DMS114 treated with DMSO at 0.1 percent for 48 hours (cell line): ENCODE measurements at regions not wholly inside any gene's neighbourhood (a gene's known extent, or its start where the extent isn't known, plus 50 kb on each side); places are given as distances from the start of the nearest gene placed in this dataset.
"Not testable (repeated sequence)": the region's sequence is repeated elsewhere in the genome, so short reads cannot be mapped to it uniquely, and the experiment has no call there.

Experiments
- DNase-seq: peaks from one replicate; lab custom pipeline; 2025; ENCODE audit not compliant: unreplicated experiment; lab: John Stamatoyannopoulos, UW

GRCh38 chr6:2611092-2611491 is 139.6 kb downstream of the MYLK4 start:
- DNase-seq: no peak

- no peak for DNase-seq
Observed at GRCh38 chr6:2608503-2608902, 142.2 kb downstream of the MYLK4 start.

GRCh38 chr6:2600363-2600762 is 150.4 kb downstream of the MYLK4 start:
- DNase-seq: no peak

- DNase-seq: no peak
Observed at GRCh38 chr6:2599817-2600216, 150.9 kb downstream of the MYLK4 start.

- DNase-seq: no peak
Observed at GRCh38 chr6:2598867-2599266, 151.9 kb downstream of the MYLK4 start.

- no peak for DNase-seq
Observed at GRCh38 chr6:2597991-2598390, 152.7 kb downstream of the MYLK4 start.

- not testable (repeated sequence) for DNase-seq
Observed at GRCh38 chr6:2597457-2597856, 153.3 kb downstream of the MYLK4 start.

- DNase-seq: no peak
Observed at GRCh38 chr6:2596222-2596621, 154.5 kb downstream of the MYLK4 start.

GRCh38 chr6:2594868-2595267 is 155.9 kb downstream of the MYLK4 start:
- no peak for DNase-seq

- no peak for DNase-seq
Observed at GRCh38 chr6:2593167-2593566, 157.6 kb downstream of the MYLK4 start.

- DNase-seq: no peak
Observed at GRCh38 chr6:2589171-2589661, 161.5 kb downstream of the MYLK4 start.

- DNase-seq: no peak
Observed at GRCh38 chr6:2583459-2583858, 167.3 kb downstream of the MYLK4 start.

- no peak for DNase-seq
Observed at GRCh38 chr6:2582268-2582667, 168.5 kb downstream of the MYLK4 start.

- DNase-seq: no peak
Observed at GRCh38 chr6:2581611-2582010, 169.1 kb downstream of the MYLK4 start.

- DNase-seq: no peak
Observed at GRCh38 chr6:2581011-2581410, 169.7 kb downstream of the MYLK4 start.

- DNase-seq: no peak
Observed at GRCh38 chr6:2579804-2580570, 170.7 kb downstream of the MYLK4 start.

GRCh38 chr6:2579241-2579761 is 171.4 kb downstream of the MYLK4 start:
- DNase-seq: no peak

GRCh38 chr6:2578767-2579166 is 172.0 kb downstream of the MYLK4 start:
- no peak for DNase-seq

GRCh38 chr6:2576499-2576898 is 174.2 kb downstream of the MYLK4 start:
- no peak for DNase-seq

- DNase-seq: no peak
Observed at GRCh38 chr6:2575236-2575635, 175.5 kb downstream of the MYLK4 start.

- DNase-seq: not testable (repeated sequence)
Observed at GRCh38 chr6:2569420-2569819, 181.3 kb downstream of the MYLK4 start.

GRCh38 chr6:2566048-2566447 is 184.7 kb downstream of the MYLK4 start:
- no peak for DNase-seq

GRCh38 chr6:2565499-2565898 is 185.2 kb downstream of the MYLK4 start:
- DNase-seq: no peak
